GM12878 (cell line): ENCODE measurements at regions not wholly inside any gene's neighbourhood (a gene's known extent, or its start where the extent isn't known, plus 50 kb on each side); places are given as distances from the start of the nearest gene placed in this dataset.

Experiments used
- ATAC-seq: fragments of 200-7000 bp; cut with Tn5 transposase; 3 replicates; pipeline ENCODE4 v1.9.1; 2020; ENCODE audit warnings: mild to moderate bottlenecking, moderate library complexity
- BruUV-seq: library from RNA; stranded (reverse); fragments of 400-500 nt; replicated peaks from 2 replicates; lab custom pipeline; 2021; lab: Mats Ljungman, UMichigan
- CTCF ChIA-PET: fragments of 300-600 bp; sonication (Branson Sonifier 250); formaldehyde crosslinking; extraction: SDS; loops from one replicate; lab custom pipeline; 2021; ENCODE audit warnings: inconsistent platforms; lab: Yijun Ruan, JAX
- POLR2A ChIA-PET: fragments of 350-600 bp; formaldehyde crosslinking; extraction: SDS; loops from one replicate; lab custom pipeline; 2021; ENCODE audit warnings: inconsistent platforms; lab: Charles Lee
- RAD21 ChIA-PET: fragments of 300-600 bp; sonication (Branson Sonifier 250); formaldehyde crosslinking; loops from one replicate; lab custom pipeline; 2023; ENCODE audit warnings: antibody characterized with exemption; ENCODE audit not compliant: unreplicated experiment; lab: Charles Lee
- SMC1A ChIA-PET: fragments of 300-600 bp; sonication (Branson Sonifier 250); formaldehyde crosslinking; loops from one replicate; lab custom pipeline; 2023; ENCODE audit not compliant: unreplicated experiment, uncharacterized antibody; lab: Charles Lee
- DNase-seq: peaks from one replicate; pipeline ENCODE4 v3.0.0-alpha.2; 2011; ENCODE audit warnings: low read depth, low spot score
- FAIRE-seq: peaks from 3 replicates; lab custom pipeline; 2011; peaks lifted over from hg19 to GRCh38; lab: Jason Lieb, UNC
- H2AFZ ChIP-seq: 2 replicates; pipeline ENCODE4 v1.6.0; 2011; ENCODE audit warnings: low read depth, low read length, control low read depth; ENCODE audit not compliant: control insufficient read depth
- H3K27ac ChIP-seq: 2 replicates; pipeline ENCODE4 v1.5.1; 2011; ENCODE audit warnings: control low read depth; ENCODE audit not compliant: control insufficient read depth, insufficient read depth
- H3K27me3 ChIP-seq, 2 experiments: replicated peaks in 1 of 2; 2 replicates each; pipeline versions ENCODE4 v1.6.0 to v1.6.1; 2011; ENCODE audit warnings: low read length in 1 of 2; ENCODE audit not compliant: control insufficient read depth in 2 of 2, insufficient read depth in 2 of 2
- H3K36me3 ChIP-seq, 2 experiments: 2 replicates each; pipeline ENCODE4 v1.5.1; 2011; ENCODE audit warnings: low read length in 1 of 2; ENCODE audit not compliant: control insufficient read depth in 2 of 2, insufficient read depth in 2 of 2
- H3K4me1 ChIP-seq: 2 replicates; pipeline ENCODE4 v1.6.1; 2011; ENCODE audit warnings: mild to moderate bottlenecking, low read length, moderate library complexity, mixed read lengths; ENCODE audit not compliant: control insufficient read depth, insufficient read depth
- H3K4me2 ChIP-seq: 2 replicates; pipeline ENCODE4 v1.6.0; 2011; ENCODE audit warnings: control low read depth; ENCODE audit not compliant: control insufficient read depth, insufficient read depth
- H3K4me3 ChIP-seq: fragments of 200-600 bp; sonication (generic); 2 replicates; pipeline ENCODE4 v1.5.1; 2016
- H3K79me2 ChIP-seq: 2 replicates; pipeline ENCODE4 v1.6.0; 2011; ENCODE audit warnings: low read length; ENCODE audit not compliant: control insufficient read depth, insufficient read depth
- H3K9ac ChIP-seq: 2 replicates; pipeline ENCODE4 v1.8.0; 2011; ENCODE audit warnings: low read length, control low read depth, mixed read lengths; ENCODE audit not compliant: control insufficient read depth, insufficient read depth
- H3K9me3 ChIP-seq: replicated peaks from 3 replicates; pipeline ENCODE4 v1.5.1; 2011; ENCODE audit warnings: mild to moderate bottlenecking, low read length; ENCODE audit not compliant: control insufficient read depth, insufficient read depth
- H4K20me1 ChIP-seq: 2 replicates; pipeline ENCODE4 v1.6.0; 2011; ENCODE audit not compliant: control insufficient read depth, insufficient read depth
- GABPA ChIP-seq: IDR thresholded peaks from 2 replicates; pipeline ENCODE4 v1.6.1; 2014; ENCODE audit warnings: antibody characterized with exemption, low read depth, mild to moderate bottlenecking, inconsistent platforms
- NRF1 ChIP-seq: conservative IDR thresholded peaks from 2 replicates; pipeline ENCODE4 v1.6.1; 2011; ENCODE audit warnings: mild to moderate bottlenecking, low read depth, low read length, improper control_type of control experiment
- ZNF217 ChIP-seq: fragments of 450-650 bp; IDR thresholded peaks from 2 replicates; pipeline ENCODE4 v1.6.1; 2017; ENCODE audit warnings: antibody characterized with exemption, mild to moderate bottlenecking
- WGBS: methylation state at CpG from one replicate; pipeline ENCODE4 v1.1.6; 2016; ENCODE audit warnings: low lambda C conversion rate; ENCODE audit not compliant: insufficient replicate concordance, insufficient coverage; ENCODE audit errors: missing lambda C conversion rate; 5-methylcytosine and 5-hydroxymethylcytosine counted together
- in situ Hi-C: fragments of 300-500 bp; cut with MboI; formaldehyde crosslinking; loops from 9 replicates; pipeline ENCODE4 v1.14.3; 2018; ENCODE audit warnings: mixed read lengths
- intact Hi-C: fragments of 100-400 bp; cut with micrococcal nuclease; formaldehyde crosslinking; loops from one replicate; pipeline ENCODE4 v1.14.2; 2022; ENCODE audit not compliant: unreplicated experiment
- TF ChIP-seq, protein P1 (sequence below): IDR thresholded peaks from 2 replicates; pipeline ENCODE4 v1.6.1; 2012; ENCODE audit warnings: improper control_type of control experiment, low read depth, low read length; ENCODE audit not compliant: insufficient replicate concordance
- TF ChIP-seq, protein P2 (sequence below): fragments of 450-650 bp; formaldehyde crosslinking; IDR thresholded peaks from 2 replicates; pipeline ENCODE4 v1.4.0; 2020; ENCODE audit warnings: mild to moderate bottlenecking, moderate library complexity

DNA sequence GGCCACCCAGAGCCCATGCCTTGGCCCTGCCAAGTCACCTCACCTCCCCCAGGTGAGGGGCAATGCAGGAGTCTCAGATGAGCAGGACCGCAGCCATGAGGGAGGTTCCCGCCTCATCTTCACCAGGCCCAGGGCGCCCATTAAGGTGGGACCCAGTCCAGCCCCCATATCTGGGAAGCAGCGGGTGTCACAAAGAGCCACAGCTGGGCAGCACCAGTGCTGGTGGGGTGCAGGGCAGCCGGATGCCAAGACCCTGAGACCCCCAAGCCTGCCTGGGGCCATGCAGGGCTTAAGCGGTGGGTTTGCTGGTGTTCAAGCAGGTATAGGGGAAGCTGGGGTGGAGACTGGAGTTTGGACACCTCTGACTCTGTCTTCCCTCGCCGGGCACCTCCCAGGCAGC lies 237.8 kb upstream of the GSE1 start (continued):
- TF ChIP-seq, protein P1, sequence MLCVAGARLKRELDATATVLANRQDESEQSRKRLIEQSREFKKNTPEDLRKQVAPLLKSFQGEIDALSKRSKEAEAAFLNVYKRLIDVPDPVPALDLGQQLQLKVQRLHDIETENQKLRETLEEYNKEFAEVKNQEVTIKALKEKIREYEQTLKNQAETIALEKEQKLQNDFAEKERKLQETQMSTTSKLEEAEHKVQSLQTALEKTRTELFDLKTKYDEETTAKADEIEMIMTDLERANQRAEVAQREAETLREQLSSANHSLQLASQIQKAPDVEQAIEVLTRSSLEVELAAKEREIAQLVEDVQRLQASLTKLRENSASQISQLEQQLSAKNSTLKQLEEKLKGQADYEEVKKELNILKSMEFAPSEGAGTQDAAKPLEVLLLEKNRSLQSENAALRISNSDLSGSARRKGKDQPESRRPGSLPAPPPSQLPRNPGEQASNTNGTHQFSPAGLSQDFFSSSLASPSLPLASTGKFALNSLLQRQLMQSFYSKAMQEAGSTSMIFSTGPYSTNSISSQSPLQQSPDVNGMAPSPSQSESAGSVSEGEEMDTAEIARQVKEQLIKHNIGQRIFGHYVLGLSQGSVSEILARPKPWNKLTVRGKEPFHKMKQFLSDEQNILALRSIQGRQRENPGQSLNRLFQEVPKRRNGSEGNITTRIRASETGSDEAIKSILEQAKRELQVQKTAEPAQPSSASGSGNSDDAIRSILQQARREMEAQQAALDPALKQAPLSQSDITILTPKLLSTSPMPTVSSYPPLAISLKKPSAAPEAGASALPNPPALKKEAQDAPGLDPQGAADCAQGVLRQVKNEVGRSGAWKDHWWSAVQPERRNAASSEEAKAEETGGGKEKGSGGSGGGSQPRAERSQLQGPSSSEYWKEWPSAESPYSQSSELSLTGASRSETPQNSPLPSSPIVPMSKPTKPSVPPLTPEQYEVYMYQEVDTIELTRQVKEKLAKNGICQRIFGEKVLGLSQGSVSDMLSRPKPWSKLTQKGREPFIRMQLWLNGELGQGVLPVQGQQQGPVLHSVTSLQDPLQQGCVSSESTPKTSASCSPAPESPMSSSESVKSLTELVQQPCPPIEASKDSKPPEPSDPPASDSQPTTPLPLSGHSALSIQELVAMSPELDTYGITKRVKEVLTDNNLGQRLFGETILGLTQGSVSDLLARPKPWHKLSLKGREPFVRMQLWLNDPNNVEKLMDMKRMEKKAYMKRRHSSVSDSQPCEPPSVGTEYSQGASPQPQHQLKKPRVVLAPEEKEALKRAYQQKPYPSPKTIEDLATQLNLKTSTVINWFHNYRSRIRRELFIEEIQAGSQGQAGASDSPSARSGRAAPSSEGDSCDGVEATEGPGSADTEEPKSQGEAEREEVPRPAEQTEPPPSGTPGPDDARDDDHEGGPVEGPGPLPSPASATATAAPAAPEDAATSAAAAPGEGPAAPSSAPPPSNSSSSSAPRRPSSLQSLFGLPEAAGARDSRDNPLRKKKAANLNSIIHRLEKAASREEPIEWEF, result no peak

DNA sequence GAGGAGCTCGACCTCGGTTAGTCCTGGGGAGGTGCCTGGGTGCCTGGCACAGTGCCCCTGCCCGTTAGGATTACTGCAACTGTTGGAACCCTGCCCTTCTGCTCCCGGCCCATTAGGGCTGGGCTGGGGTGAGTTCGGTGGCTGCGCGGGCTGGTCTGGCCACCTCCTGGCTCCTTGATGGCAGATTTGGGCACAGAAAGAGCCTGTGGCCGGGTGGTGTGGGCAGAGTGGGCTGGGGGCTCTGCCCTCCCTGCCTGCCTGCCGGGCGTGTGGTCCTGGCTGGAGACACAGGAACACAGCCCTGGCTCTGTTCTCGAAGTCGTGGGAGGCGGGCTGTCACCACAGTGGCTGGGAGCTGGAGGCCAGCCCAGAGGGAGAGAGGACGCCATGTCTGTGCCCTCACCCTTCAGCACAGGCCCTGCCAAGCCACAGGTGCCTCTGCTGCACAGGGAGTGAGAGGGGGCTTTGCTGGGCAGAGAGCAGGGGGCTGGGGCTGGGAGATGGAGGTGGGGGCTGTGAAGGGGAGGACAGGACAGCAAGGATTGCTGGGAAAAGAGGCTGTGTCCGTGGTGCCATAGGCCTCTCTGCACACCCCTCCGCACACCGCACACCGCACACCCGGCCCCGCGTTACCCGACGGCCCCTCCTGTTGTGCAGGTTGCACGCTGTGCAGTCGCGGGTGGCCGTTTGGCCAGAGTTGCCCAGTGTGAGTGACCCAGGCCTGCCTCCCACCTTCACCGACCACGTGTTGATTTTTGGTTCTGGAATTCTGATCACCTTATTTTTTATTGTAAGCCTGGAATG lies 236.6 kb upstream of the GSE1 start:
- FAIRE-seq (no peak), ATAC-seq (no peak), DNase-seq (no peak)
- H3K27me3 ChIP-seq, result peaks cover 0 to 2% of the 10 kb centered on the region in 2 experiments; a peak in 3 of 4 replicates
- intact Hi-C loops (no loop called here), in situ Hi-C loops (no loop called here)
- no peak overlapping the region for H3K9ac ChIP-seq
- H3K36me3 ChIP-seq, result no peaks in the 10 kb centered on the region
- H4K20me1 ChIP-seq, result no peaks in the 10 kb centered on the region
- H3K27ac ChIP-seq, result no peak overlapping the region
- no peak for TF ChIP-seq GABPA
- no peak for TF ChIP-seq ZNF217
- TF ChIP-seq NRF1, result no peak
- TF ChIP-seq, protein P2, sequence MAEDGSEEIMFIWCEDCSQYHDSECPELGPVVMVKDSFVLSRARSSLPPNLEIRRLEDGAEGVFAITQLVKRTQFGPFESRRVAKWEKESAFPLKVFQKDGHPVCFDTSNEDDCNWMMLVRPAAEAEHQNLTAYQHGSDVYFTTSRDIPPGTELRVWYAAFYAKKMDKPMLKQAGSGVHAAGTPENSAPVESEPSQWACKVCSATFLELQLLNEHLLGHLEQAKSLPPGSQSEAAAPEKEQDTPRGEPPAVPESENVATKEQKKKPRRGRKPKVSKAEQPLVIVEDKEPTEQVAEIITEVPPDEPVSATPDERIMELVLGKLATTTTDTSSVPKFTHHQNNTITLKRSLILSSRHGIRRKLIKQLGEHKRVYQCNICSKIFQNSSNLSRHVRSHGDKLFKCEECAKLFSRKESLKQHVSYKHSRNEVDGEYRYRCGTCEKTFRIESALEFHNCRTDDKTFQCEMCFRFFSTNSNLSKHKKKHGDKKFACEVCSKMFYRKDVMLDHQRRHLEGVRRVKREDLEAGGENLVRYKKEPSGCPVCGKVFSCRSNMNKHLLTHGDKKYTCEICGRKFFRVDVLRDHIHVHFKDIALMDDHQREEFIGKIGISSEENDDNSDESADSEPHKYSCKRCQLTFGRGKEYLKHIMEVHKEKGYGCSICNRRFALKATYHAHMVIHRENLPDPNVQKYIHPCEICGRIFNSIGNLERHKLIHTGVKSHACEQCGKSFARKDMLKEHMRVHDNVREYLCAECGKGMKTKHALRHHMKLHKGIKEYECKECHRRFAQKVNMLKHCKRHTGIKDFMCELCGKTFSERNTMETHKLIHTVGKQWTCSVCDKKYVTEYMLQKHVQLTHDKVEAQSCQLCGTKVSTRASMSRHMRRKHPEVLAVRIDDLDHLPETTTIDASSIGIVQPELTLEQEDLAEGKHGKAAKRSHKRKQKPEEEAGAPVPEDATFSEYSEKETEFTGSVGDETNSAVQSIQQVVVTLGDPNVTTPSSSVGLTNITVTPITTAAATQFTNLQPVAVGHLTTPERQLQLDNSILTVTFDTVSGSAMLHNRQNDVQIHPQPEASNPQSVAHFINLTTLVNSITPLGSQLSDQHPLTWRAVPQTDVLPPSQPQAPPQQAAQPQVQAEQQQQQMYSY, result no peak
- SMC1A ChIA-PET, result no interaction called here
- H3K4me1 ChIP-seq, result no peaks in the 10 kb centered on the region
- H3K4me3 ChIP-seq, result no peak overlapping the region
- CTCF ChIA-PET, result no interaction called here
- H3K4me2 ChIP-seq, result no peak overlapping the region
- no peaks in the 10 kb centered on the region for H3K9me3 ChIP-seq
- no peaks in the 10 kb centered on the region for H3K79me2 ChIP-seq
- BruUV-seq, result no TSS peak
- POLR2A ChIA-PET, result no interaction called here
- H2AFZ ChIP-seq, result no peak overlapping the region
- WGBS, result 52% methylated on average over 28 of the region's 29 CpGs
- RAD21 ChIA-PET, result no interaction called here
